Uterus (tissue), 3 donors: ENCODE measurements at regions not wholly inside any gene's neighbourhood (a gene's known extent, or its start where the extent isn't known, plus 50 kb on each side); places are given as distances from the start of the nearest gene placed in this dataset.

Experiments used
- DNase-seq, 2 donors: peaks; one replicate each; pipeline ENCODE4 v3.0.0-alpha.2; 2019 to 2020
- H3K27ac ChIP-seq, 2 donors: fragments of 200-600 bp; sonication (generic); 1 replicate in 1 of 2; 2 replicates in 1 of 2; pipeline ENCODE4 v1.5.1; 2016 to 2018
- H3K27me3 ChIP-seq, 2 donors: fragments of 200-600 bp; sonication (generic); one replicate each; pipeline ENCODE4 v1.5.1; 2018 to 2019; ENCODE audit warnings: control low read depth in 1 of 2
- H3K36me3 ChIP-seq, 2 donors: fragments of 200-600 bp; sonication (generic); one replicate each; pipeline ENCODE4 v1.5.1; 2019; ENCODE audit warnings: control low read depth in 1 of 2
- H3K4me1 ChIP-seq, 2 donors: fragments of 200-600 bp; sonication (generic); one replicate each; pipeline ENCODE4 v1.5.1; 2018 to 2019; ENCODE audit warnings: control low read depth in 1 of 2
- H3K4me3 ChIP-seq, 2 donors: fragments of 200-600 bp; sonication (generic); 1 replicate in 1 of 2; 2 replicates in 1 of 2; pipeline ENCODE4 v1.5.1; 2018 to 2019; ENCODE audit warnings: mild to moderate bottlenecking in 1 of 2
- H3K9me3 ChIP-seq, 2 donors: fragments of 200-600 bp; sonication (generic); one replicate each; pipeline ENCODE4 v1.5.1; 2019; ENCODE audit warnings: control low read depth in 1 of 2
- POLR2A ChIP-seq, 2 donors: fragments of 450-650 bp; IDR thresholded peaks; one replicate each; pipeline ENCODE4 v1.6.1; 2016; ENCODE audit warnings: antibody characterized with exemption in 2 of 2, mild to moderate bottlenecking in 1 of 2, moderate library complexity in 1 of 2
- intact Hi-C: fragments of 100-400 bp; cut with DNase I; formaldehyde crosslinking; loops from one replicate; pipeline ENCODE4 v1.15.1; 2023; ENCODE audit warnings: low total_unique reads
- TF ChIP-seq, protein P1 (sequence below), 4 experiments: fragments of 200-600 bp in 2 of 4; fragments of 450-650 bp in 2 of 4; sonication (generic) in 2 of 4; IDR thresholded peaks; one replicate each; pipeline ENCODE4 v1.5.1; 2016 to 2019; ENCODE audit warnings: antibody characterized with exemption in 4 of 4, mild to moderate bottlenecking in 2 of 4, moderate library complexity in 1 of 4
- donor health status: DM: yes; HTN: yes; CAD: no.

- no peak for TF ChIP-seq POLR2A (IDR thresholded peaks at IDR 0.05)
- TF ChIP-seq, protein P1, sequence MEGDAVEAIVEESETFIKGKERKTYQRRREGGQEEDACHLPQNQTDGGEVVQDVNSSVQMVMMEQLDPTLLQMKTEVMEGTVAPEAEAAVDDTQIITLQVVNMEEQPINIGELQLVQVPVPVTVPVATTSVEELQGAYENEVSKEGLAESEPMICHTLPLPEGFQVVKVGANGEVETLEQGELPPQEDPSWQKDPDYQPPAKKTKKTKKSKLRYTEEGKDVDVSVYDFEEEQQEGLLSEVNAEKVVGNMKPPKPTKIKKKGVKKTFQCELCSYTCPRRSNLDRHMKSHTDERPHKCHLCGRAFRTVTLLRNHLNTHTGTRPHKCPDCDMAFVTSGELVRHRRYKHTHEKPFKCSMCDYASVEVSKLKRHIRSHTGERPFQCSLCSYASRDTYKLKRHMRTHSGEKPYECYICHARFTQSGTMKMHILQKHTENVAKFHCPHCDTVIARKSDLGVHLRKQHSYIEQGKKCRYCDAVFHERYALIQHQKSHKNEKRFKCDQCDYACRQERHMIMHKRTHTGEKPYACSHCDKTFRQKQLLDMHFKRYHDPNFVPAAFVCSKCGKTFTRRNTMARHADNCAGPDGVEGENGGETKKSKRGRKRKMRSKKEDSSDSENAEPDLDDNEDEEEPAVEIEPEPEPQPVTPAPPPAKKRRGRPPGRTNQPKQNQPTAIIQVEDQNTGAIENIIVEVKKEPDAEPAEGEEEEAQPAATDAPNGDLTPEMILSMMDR (IDR thresholded peaks at IDR 0.05): no peak
- no peaks in the 10 kb centered on the region for H3K4me1 ChIP-seq
- H3K27ac ChIP-seq: no peak overlapping the region
- H3K4me3 ChIP-seq: no peak overlapping the region
- intact Hi-C loops: no loop called here
- H3K36me3 ChIP-seq: no peaks in the 10 kb centered on the region
- DNase-seq: no peak
- H3K27me3 ChIP-seq: no peaks in the 10 kb centered on the region
- H3K9me3 ChIP-seq: no peaks in the 10 kb centered on the region
These were observed 172.6 kb downstream of the CHRM3 start for GRCh38 chr1:239558991-239559390.

- Histone ChIP-seq H3K9me3 (no peaks in the 10 kb centered on the region), H3K27me3 (no peaks in the 10 kb centered on the region), H3K27ac (no peak overlapping the region), H3K4me1 (no peaks in the 10 kb centered on the region), H3K4me3 (no peak overlapping the region), H3K36me3 (no peaks in the 10 kb centered on the region)
- TF ChIP-seq, protein P1 (IDR thresholded peaks at IDR 0.05): no peak
- TF ChIP-seq POLR2A (IDR thresholded peaks at IDR 0.05): no peak
- no peak for DNase-seq
- intact Hi-C loops: no loop called here
These were observed 174.6 kb downstream of the CHRM3 start for GRCh38 chr1:239560921-239561320.

- Histone ChIP-seq H3K4me1 (no peaks in the 10 kb centered on the region), H3K4me3 (no peak overlapping the region), H3K36me3 (no peaks in the 10 kb centered on the region), H3K27me3 (no peaks in the 10 kb centered on the region), H3K27ac (no peak overlapping the region), H3K9me3 (no peaks in the 10 kb centered on the region)
- intact Hi-C loops: no loop called here
- DNase-seq: no peak
- TF ChIP-seq, protein P1 (IDR thresholded peaks at IDR 0.05): no peak
- TF ChIP-seq POLR2A (IDR thresholded peaks at IDR 0.05): no peak
These were observed 175.7 kb downstream of the CHRM3 start for GRCh38 chr1:239562095-239562494.

DNA sequence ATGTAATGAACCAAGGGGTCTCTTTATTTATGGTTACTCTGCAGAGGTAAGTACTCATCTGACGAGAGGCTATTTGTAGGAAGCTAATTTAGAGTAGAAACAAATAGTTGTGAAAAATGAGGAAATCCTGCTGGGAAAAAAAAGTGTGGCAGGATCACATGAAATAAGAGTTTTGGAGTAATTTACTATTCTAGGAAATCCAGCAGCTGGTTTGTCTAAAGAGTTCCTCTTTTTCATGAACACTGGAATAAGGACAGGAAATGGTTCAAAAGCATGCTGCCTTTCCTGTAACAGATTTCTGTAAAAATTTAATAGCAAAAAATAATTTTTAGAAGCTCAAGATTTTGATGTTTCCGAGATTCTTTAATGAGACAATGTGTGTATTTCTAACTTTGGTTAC is 177.3 kb downstream of the CHRM3 start:
- TF ChIP-seq, protein P1 (IDR thresholded peaks at IDR 0.05): no peak
- TF ChIP-seq POLR2A (IDR thresholded peaks at IDR 0.05): no peak
- no peak for DNase-seq
- intact Hi-C loops: no loop called here

GRCh38 chr1:239566074-239566473 is 179.7 kb downstream of the CHRM3 start:
- no peaks in the 10 kb centered on the region for H3K27me3 ChIP-seq
- no peaks in the 10 kb centered on the region for H3K9me3 ChIP-seq
- no peaks in the 10 kb centered on the region for H3K36me3 ChIP-seq
- H3K4me1 ChIP-seq: no peaks in the 10 kb centered on the region
- intact Hi-C loops: no loop called here
- no peak overlapping the region for H3K27ac ChIP-seq
- no peak overlapping the region for H3K4me3 ChIP-seq
- no peak for DNase-seq
- TF ChIP-seq POLR2A (IDR thresholded peaks at IDR 0.05): no peak
- TF ChIP-seq, protein P1 (IDR thresholded peaks at IDR 0.05): no peak

More for the DNA sequence above, 177.3 kb downstream of the CHRM3 start:
- Histone ChIP-seq H3K36me3 (no peaks in the 10 kb centered on the region), H3K4me1 (no peaks in the 10 kb centered on the region), H3K4me3 (no peak overlapping the region), H3K27ac (no peak overlapping the region), H3K9me3 (no peaks in the 10 kb centered on the region), H3K27me3 (no peaks in the 10 kb centered on the region)
